ENCODE measurements at regions not wholly inside any gene's neighbourhood (a gene's known extent, or its start where the extent isn't known, plus 50 kb on each side); places are given as distances from the start of the nearest gene placed in this dataset.

- H3K4me3 Mint-ChIP-seq: no peak overlapping the region
- H3K27ac Mint-ChIP-seq: no peak overlapping the region
- no peak for DNase-seq (ENCODE audit: extremely low spot score, unreplicated experiment)
- no peaks in the 10 kb centered on the region for H3K36me3 Mint-ChIP-seq
- peaks cover 3% of the 10 kb centered on the region for H3K9me3 Mint-ChIP-seq
- peaks cover 7% of the 10 kb centered on the region for H3K27me3 Mint-ChIP-seq
- no peaks in the 10 kb centered on the region for H3K4me1 Mint-ChIP-seq (ENCODE audit: unreplicated experiment)
- TF ChIP-seq CTCF (conservative IDR thresholded peaks at IDR 0.05): no peak
These were observed 122.2 kb upstream of the SYN3 start for GRCh38 chr22:33180356-33180755.

GRCh38 chr22:33167998-33168790 is 110.0 kb upstream of the SYN3 start:
- Mint-ChIP-seq H3K36me3 (no peaks in the 10 kb centered on the region), H3K27ac (no peak overlapping the region), H3K4me3 (no peak overlapping the region), H3K27me3 (peaks cover 5% of the 10 kb centered on the region), H3K4me1 (ENCODE audit: unreplicated experiment) (no peaks in the 10 kb centered on the region), H3K9me3 (no peaks in the 10 kb centered on the region)
- TF ChIP-seq CTCF (conservative IDR thresholded peaks at IDR 0.05): no peak
- no peak for DNase-seq (ENCODE audit: extremely low spot score, unreplicated experiment)

GRCh38 chr22:33166206-33166605 is 108.0 kb upstream of the SYN3 start:
- no peak overlapping the region for H3K27ac Mint-ChIP-seq
- DNase-seq (ENCODE audit: extremely low spot score, unreplicated experiment): no peak
- H3K4me3 Mint-ChIP-seq: no peak overlapping the region
- H3K4me1 Mint-ChIP-seq (ENCODE audit: unreplicated experiment): no peaks in the 10 kb centered on the region
- peaks cover 5% of the 10 kb centered on the region for H3K27me3 Mint-ChIP-seq
- H3K9me3 Mint-ChIP-seq: no peaks in the 10 kb centered on the region
- TF ChIP-seq CTCF (conservative IDR thresholded peaks at IDR 0.05): no peak
- no peaks in the 10 kb centered on the region for H3K36me3 Mint-ChIP-seq

- DNase-seq (ENCODE audit: extremely low spot score, unreplicated experiment): no peak
- Mint-ChIP-seq H3K4me3 (no peak overlapping the region), H3K27ac (no peak overlapping the region), H3K27me3 (peaks cover 10% of the 10 kb centered on the region), H3K4me1 (ENCODE audit: unreplicated experiment) (no peaks in the 10 kb centered on the region), H3K9me3 (no peaks in the 10 kb centered on the region), H3K36me3 (no peaks in the 10 kb centered on the region)
- TF ChIP-seq CTCF (conservative IDR thresholded peaks at IDR 0.05): no peak
These were observed 105.6 kb upstream of the SYN3 start for GRCh38 chr22:33163815-33164214.

- Mint-ChIP-seq H3K4me1 (ENCODE audit: unreplicated experiment) (no peaks in the 10 kb centered on the region), H3K27me3 (peaks cover 10% of the 10 kb centered on the region), H3K36me3 (no peaks in the 10 kb centered on the region), H3K9me3 (no peaks in the 10 kb centered on the region), H3K4me3 (no peak overlapping the region), H3K27ac (no peak overlapping the region)
- no peak for TF ChIP-seq CTCF (conservative IDR thresholded peaks at IDR 0.05)
- DNase-seq (ENCODE audit: extremely low spot score, unreplicated experiment): no peak
These were observed 104.0 kb upstream of the SYN3 start for GRCh38 chr22:33162196-33162595.

Measured in type B pancreatic cell (in vitro differentiated cells).